Left ventricle myocardium superior (tissue), 1 donor: ENCODE measurements at regions not wholly inside any gene's neighbourhood (a gene's known extent, or its start where the extent isn't known, plus 50 kb on each side); places are given as distances from the start of the nearest gene placed in this dataset.
"Not testable (repeated sequence)": the region's sequence is repeated elsewhere in the genome, so short reads cannot be mapped to it uniquely, and the experiment has no call there.

Experiments
- ATAC-seq: fragments of 200-7000 bp; cut with Tn5 transposase; one replicate; pipeline ENCODE4 v1.9.1; 2020; ENCODE audit warnings: mild to moderate bottlenecking, moderate library complexity
- DNase-seq: peaks from one replicate; pipeline ENCODE4 v3.0.0-alpha.2; 2020
- intact Hi-C: fragments of 100-400 bp; cut with micrococcal nuclease; formaldehyde crosslinking; loops from one replicate; pipeline ENCODE4 v1.11.0; 2022
- donor health status: DM: no; HTN: yes; CAD: no; lungs with severe emphysema.

DNA sequence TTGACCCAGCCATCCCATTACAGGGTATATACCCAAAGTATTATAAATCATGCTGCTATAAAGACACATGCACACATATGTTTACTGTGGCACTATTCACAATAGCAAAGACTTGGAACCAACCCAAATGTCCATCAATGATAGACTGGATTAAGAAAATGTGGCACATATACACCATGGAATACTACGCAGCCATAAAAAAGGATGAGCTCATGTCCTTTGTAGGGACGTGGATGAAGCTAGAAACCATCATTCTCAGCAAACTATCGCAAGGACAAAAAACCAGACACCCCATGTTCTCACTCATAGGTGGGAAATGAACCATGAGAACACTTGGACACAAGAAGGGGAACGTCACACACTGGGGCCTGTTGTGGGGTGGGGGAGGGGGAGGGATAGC lies 527.9 kb downstream of the UQCRFS1 start:
- intact Hi-C loops, DNase-seq, ATAC-seq: not testable (repeated sequence)

GRCh38 chr19:28680111-28680510 lies 532.8 kb downstream of the UQCRFS1 start:
- intact Hi-C loops: no loop called here
- no peak for ATAC-seq
- no peak for DNase-seq

DNA sequence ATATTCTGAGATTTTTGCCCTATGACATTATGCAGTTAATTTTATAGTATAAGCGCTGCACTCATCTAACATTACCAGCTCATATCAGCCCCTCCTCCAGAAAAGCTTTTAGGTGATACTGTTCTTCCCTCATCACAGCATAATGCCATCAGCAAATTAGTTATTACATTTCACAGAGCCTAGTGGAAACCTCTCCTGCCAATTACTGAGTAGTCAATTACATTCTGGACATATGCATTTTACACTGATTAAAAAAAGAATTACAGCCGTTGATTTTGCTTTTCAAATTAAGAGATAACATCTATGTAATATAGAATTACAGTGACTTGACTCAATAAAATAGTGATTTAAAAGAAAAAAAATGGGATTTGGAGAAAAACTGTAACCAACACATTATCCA lies 542.1 kb downstream of the UQCRFS1 start:
- no peak for ATAC-seq
- intact Hi-C loops: no loop called here
- DNase-seq: no peak

DNA sequence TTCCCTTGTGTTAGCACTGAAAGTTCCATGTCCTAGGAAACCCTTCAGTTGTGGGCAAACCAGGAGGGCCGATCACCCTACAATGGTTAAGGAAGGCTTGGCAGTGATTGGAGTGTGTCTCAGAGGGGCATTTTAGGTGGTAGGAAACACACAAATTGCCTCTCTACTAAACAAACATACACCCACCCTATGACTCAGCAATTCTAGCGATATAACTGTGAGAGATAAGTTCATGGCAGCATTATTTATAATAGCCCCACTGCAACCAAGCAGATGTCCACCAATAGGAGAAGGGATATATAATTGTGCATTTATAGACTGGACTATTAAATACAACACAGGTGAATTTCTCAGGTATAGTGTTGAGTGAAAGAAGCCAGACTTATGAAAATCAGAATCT lies 543.1 kb downstream of the UQCRFS1 start:
- DNase-seq (no peak), ATAC-seq (no peak)
- intact Hi-C loops: no loop called here

- ATAC-seq (no peak), DNase-seq (no peak)
- intact Hi-C loops: no loop called here
These were observed 545.5 kb downstream of the UQCRFS1 start for GRCh38 chr19:28667348-28667977.

- ATAC-seq (no peak), DNase-seq (no peak)
- intact Hi-C loops: no loop called here
These were observed 547.2 kb downstream of the UQCRFS1 start for GRCh38 chr19:28665748-28666147.

DNA sequence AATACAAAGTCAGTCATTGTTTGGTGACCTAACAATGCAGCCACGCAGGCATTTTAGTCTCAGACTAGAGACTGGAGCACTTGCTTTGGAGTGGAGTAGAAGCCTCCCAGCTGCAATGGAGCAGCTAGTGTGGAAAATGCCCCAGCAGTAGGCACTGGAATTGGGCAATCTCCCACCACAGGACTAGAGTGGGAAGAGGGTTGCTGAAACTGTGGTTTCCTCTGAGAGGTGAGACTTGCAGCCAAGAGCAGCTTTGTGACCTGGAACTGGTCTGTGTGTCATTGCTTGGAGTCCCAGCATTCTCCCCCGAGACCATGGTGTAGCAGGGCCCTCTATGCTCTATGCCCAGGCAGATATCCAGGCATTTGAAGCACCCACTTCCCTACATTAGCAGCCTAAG lies 556.3 kb downstream of the UQCRFS1 start:
- intact Hi-C loops: no loop called here
- ATAC-seq (no peak), DNase-seq (no peak)

- DNase-seq (no peak), ATAC-seq (no peak)
- intact Hi-C loops: no loop called here
These were observed 557.9 kb downstream of the UQCRFS1 start for GRCh38 chr19:28655054-28655453.

GRCh38 chr19:28652765-28653164 lies 560.2 kb downstream of the UQCRFS1 start:
- no peak for DNase-seq
- intact Hi-C loops: no loop called here
- no peak for ATAC-seq

DNA sequence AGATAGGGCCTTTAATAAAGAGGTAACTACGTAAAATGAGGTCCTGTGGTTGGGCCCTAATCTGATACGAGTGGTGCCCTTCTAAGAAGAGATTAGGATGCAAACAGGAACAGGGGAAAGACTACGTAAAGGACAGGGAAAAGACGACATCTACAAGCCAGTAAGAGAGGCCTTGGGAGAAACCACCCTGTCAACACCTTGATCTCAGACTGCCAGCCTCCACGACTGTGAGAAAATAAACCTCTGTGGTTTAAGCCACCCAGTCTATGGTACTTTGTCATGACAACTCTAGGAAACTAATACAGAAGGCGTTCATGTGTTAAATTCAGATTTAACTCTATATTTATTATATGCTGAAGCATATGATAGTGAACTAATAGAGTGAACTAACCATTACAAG lies 566.3 kb downstream of the UQCRFS1 start:
- intact Hi-C loops: no loop called here
- no peak for ATAC-seq

GRCh38 chr19:28644169-28644775 lies 568.7 kb downstream of the UQCRFS1 start:
- DNase-seq: no peak
- intact Hi-C loops: no loop called here
- no peak for ATAC-seq

More for the DNA sequence above, 566.3 kb downstream of the UQCRFS1 start:
- DNase-seq: no peak

DNA sequence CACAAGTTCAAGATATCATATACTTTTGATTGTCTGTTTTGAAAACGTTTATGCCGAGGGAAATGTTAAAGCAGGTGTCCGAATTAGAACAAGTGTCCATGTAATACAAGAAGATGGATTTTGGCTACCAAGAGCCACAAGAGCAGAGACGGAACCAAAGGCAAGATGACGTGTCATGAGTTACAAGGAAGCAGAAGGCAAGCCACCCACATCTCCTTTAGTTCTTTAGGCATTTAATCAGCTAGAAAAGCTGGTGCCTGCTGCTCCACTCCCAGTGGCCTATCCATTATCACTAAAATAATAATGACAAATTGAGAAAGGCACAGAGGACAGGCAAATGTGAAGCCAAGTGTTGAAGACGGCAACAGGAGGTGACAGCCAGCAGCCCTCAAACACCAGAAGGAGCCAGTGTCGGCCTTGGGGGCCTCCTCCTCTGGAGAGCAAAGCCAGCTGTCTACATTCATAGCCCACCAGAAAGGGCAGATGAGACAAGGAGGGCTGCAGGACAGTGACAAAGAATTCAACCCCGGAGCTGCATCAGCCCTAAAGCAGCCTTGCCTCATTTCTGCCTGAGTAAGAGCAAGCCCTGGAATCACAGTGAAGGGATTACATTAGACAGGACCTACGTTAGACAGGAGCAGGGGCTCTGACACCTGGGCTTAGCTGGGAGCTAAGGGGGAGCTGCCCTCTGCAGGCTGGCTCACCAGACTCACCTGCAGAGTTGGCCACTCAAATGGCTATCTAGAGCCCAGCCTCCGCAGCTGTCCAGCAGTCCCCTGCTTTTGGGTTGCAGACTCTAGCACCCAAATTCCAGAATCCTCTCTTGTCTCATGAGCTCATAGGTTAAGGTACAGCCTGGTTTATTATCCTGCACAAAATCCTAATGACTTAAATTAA lies 569.9 kb downstream of the UQCRFS1 start:
- no peak for DNase-seq
- no peak for ATAC-seq
- intact Hi-C loops: no loop called here

- DNase-seq (no peak), ATAC-seq (no peak)
- intact Hi-C loops: no loop called here
These were observed 571.6 kb downstream of the UQCRFS1 start for GRCh38 chr19:28641395-28641794.

DNA sequence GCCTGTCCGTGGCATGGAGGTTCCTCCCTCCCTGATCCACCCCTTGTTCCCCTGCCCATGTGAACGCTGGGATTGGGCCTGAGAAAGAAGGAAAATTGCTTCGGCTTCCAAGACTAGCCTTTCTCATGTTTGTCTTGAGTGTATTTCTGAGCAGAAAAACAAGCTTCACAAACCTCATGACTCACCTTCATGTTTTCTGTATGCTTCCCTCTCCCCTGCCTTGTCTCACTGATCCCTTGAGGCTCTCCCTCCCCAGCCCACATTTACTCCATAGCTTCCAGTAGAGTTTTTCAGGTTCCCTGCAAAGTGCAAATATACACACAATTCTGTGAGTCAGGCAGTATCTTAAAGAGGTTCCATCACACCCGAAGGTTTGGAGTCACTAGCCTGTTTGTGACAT lies 572.4 kb downstream of the UQCRFS1 start:
- no peak for ATAC-seq
- DNase-seq: no peak
- intact Hi-C loops: no loop called here

- DNase-seq: no peak
- ATAC-seq: no peak
- intact Hi-C loops: loop anchor here (10.0 kb wide), 1 partner anchor 174 kb away; no protein-coding TSS in a partner anchor
These were observed 574.5 kb downstream of the UQCRFS1 start for GRCh38 chr19:28638445-28638844.

DNA sequence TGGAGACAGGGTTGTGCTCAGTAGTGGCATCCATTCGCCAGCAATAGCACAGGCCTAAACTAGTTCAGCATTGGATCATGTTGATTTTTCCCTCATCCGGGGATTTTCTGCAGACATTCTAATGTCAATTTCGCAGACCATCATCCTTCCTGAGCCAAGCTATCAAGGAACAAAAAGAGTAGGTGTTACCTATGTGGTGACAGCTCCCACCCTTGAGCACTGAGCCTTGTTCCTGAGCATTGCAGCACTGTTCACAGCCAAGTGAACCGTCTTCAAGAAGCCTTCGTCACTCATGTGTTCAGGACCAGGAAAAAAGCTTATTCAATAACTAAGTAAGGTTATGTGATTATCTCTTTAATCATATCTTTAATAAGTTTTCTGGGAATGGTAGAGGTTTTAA lies 576.2 kb downstream of the UQCRFS1 start:
- intact Hi-C loops: loop anchor here (10.0 kb wide), 1 partner anchor 172 kb away; no protein-coding TSS in a partner anchor
- ATAC-seq (no peak), DNase-seq (no peak)

- no peak for DNase-seq
- ATAC-seq: no peak
- intact Hi-C loops: loop anchor here (10.0 kb wide), 1 partner anchor 171 kb away; no protein-coding TSS in a partner anchor
These were observed 576.8 kb downstream of the UQCRFS1 start for GRCh38 chr19:28636016-28636629.

DNA sequence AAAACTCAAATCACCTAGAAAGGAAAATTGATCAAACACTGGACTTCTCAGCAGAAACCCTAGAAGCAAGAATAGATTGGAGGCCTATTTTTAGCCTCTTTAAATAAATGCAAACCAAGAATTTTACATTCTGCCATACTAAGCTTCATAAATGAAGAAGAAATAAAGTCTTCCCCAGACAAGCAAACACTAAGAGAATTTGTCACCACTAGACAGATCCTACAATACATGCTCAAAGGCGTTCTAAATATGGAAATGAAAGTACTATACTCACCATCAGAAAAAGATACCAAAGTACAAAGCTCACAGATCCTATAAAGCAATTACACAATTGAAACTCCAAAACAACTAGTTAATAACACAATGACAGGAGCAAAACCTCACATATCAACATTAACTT lies 578.1 kb downstream of the UQCRFS1 start:
- no peak for DNase-seq
- intact Hi-C loops: loop anchor here (10.0 kb wide), 1 partner anchor 170 kb away; no protein-coding TSS in a partner anchor
- ATAC-seq: no peak

GRCh38 chr19:28634019-28634328 lies 579.0 kb downstream of the UQCRFS1 start:
- intact Hi-C loops: loop anchor here (10.0 kb wide), 1 partner anchor 169 kb away; no protein-coding TSS in a partner anchor
- ATAC-seq: no peak

More at GRCh38 chr19:28634019-28634328, 579.0 kb downstream of the UQCRFS1 start:
- DNase-seq: no peak
